Left ventricle myocardium superior (tissue), 1 donor: ENCODE measurements at regions not wholly inside any gene's neighbourhood (a gene's known extent, or its start where the extent isn't known, plus 50 kb on each side); places are given as distances from the start of the nearest gene placed in this dataset.
"Not testable (repeated sequence)": the region's sequence is repeated elsewhere in the genome, so short reads cannot be mapped to it uniquely, and the experiment has no call there.

ENCODE experiments used
- ATAC-seq: fragments of 200-7000 bp; cut with Tn5 transposase; one replicate; pipeline ENCODE4 v1.9.1; 2020; ENCODE audit warnings: mild to moderate bottlenecking, moderate library complexity
- DNase-seq: peaks from one replicate; pipeline ENCODE4 v3.0.0-alpha.2; 2020
- intact Hi-C: fragments of 100-400 bp; cut with micrococcal nuclease; formaldehyde crosslinking; loops from one replicate; pipeline ENCODE4 v1.11.0; 2022
- donor health status: DM: no; HTN: yes; CAD: no; lungs with severe emphysema.

DNA sequence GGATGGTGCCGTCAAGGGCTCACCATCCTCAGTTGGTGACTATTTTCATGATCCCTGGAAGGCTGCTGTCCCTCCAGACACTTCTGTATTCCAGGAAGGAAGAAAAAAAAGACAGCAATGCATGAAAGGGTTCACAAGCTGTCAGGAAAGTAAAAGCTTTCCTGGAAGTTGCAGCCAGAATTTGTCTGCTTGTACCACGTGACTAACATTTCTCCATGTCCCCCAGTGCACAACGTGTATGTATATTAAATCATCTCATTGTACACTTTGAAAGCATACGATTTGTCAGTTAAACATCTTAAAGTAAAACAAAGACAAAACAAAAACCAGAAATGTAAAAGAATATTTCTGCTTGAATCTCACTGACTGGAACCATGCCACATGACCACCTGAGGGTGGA is 127.4 kb upstream of the CLNK start:
- ATAC-seq (no peak), DNase-seq (no peak)
- intact Hi-C loops = no loop called here

GRCh38 chr4:10810411-10810810 is 125.8 kb upstream of the CLNK start:
- DNase-seq = no peak
- intact Hi-C loops = no loop called here
- ATAC-seq = no peak

GRCh38 chr4:10809905-10810304 is 125.3 kb upstream of the CLNK start:
- no peak for ATAC-seq
- intact Hi-C loops = no loop called here
- no peak for DNase-seq

DNA sequence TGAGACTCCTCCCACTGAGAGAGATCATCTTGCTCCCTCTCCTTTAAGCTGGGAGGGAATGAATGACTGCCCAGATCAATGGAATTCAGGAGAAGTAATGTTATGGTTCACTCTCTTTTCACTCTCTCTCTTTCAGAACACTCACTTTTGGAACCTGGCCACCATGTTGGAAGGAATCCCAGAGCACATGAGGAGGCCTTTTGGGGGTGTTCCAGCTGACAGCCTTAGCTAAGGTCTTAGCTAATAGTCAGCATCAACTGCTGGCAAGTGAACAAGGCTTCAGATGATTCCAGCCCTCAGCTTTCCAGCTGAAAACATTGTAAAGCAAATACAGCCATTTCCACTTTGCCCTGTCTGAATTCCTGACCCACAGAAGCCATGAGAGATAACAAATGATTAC is 124.0 kb upstream of the CLNK start:
- peak; percentile 38 for ATAC-seq
- intact Hi-C loops = no loop called here
- DNase-seq = no peak

DNA sequence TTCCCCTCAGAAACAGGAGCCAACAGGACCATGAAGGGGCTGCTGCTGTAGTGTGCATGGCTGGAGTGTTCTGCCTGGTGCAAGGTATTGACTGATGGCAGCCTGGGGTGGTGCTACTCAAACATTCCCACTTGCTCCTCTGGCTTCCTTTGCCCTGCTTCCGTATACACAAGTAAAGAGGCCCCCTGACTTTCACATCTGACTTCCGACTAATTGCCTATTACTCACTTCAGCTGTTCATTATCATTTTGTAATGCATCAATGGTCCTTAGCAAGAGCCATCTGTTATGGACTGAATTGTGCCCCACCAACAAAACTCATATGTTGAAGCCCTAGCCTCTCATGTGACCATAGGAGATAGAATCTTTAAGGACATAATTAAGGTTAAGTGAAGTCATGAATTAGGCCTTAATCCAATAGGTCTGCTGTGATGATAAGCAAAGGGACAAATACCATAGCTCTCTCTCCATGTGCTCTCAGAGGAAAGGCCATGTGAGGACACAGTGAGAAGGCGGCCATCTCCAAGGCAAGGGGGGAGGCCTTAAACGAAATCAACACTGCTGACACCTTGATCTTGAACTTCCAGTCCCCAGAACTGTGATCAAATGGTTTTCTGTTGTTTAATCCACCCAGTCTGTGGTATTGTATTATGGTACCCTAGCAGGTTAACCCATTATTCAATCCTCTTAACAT is 122.5 kb upstream of the CLNK start:
- intact Hi-C loops = no loop called here
- ATAC-seq (no peak), DNase-seq (no peak)

DNA sequence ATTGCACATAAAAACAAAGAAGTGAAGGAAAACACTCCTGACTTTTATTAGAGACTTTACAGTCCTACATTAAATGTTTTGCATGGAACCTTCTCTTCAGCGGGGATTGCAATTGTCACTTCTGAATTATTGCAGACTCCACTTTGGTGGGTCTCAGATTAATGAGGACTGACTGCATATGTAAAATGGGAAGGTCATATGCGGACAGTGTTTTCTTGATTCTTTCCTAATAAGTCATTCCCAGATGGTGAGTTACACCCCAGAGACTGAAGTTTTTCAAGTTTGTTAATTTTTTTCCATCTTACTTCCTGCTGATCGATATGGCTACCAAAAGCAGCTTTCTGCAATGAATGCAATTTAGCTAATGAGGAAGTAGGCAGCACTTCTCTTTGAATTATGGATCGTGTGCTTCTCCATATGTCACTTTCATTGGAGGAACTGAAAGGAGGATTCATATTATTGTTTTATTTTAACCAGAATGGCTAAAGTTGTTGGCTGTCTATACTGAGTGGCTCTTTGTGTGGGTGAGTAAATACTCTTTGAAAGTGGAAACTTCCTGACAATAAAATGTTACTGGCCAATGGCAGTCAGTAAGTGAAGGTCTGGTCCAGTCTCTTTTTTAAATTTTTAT is 119.3 kb upstream of the CLNK start:
- DNase-seq (no peak), ATAC-seq (no peak)
- intact Hi-C loops = no loop called here

DNA sequence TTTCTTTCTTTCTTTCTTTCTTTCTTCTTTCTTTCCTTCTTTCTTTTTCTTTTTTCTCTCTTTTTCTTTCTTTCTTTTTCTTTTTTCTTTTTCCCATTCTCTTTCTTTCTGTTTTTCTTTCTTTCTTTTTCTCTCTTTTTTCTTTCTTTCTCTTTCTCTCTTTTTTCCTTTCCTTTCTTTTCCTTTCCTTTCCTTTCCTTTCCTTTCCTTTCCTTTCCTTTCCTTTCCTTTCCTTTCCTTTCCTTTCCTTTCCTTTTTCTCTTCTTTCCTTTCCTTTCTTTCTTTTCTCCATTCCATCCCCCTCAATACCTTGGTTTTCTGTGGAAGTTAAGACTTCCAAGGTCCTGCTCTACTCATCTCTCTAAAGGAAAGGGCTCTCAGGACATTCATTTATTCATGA is 102.8 kb upstream of the CLNK start:
- intact Hi-C loops = no loop called here

DNA sequence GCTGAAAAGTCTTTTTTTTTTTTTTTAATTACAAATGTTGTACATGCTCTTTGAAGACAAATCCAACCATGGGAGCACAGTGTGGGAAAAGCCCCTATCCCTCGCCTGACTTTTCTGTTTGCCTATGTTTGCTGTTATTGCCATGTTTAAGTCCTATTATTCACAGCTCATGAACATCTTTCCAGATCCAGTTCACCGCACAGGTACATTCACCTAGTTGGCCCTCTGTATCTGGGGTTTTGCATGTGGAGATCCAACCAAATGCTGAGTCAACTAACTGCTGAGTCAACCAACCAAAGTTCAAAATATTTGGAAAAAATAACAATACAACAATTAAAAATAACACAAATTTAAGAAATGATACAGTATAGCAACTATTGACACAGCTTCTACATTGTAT is 100.1 kb upstream of the CLNK start:
- intact Hi-C loops = no loop called here
- ATAC-seq = no peak
- DNase-seq = no peak

More for the DNA sequence above, 102.8 kb upstream of the CLNK start:
- DNase-seq = no peak
- no peak for ATAC-seq

DNA sequence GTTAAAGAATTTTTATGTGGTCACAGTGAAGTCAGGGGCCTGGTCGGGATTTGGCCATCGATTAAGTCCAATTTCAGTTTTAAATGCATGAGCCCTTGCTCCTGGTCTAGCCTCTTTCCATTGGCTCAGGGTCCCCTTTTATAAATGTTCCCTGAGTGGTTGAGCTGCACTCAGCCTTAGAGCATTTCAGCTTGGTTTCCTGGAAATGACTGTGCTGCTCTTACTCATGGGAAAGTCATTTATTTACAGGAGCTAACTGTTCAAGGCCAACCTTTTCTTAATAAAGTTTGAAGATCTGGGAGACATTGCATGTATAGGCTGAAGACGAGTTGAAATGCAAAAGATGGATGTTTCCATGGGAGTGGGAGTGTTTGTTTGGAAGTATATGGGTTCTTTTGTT is 98.8 kb upstream of the CLNK start:
- DNase-seq = no peak
- no peak for ATAC-seq
- intact Hi-C loops = no loop called here

GRCh38 chr4:10781805-10782204 is 97.2 kb upstream of the CLNK start:
- intact Hi-C loops = no loop called here
- ATAC-seq (no peak), DNase-seq (no peak)

GRCh38 chr4:10780803-10781202 is 96.2 kb upstream of the CLNK start:
- ATAC-seq, DNase-seq, intact Hi-C loops: not testable (repeated sequence)

- DNase-seq, intact Hi-C loops, ATAC-seq: not testable (repeated sequence)
Observed at GRCh38 chr4:10775132-10775531, 90.6 kb upstream of the CLNK start.

- ATAC-seq (no peak), DNase-seq (no peak)
Observed at GRCh38 chr4:10773656-10774055, 89.1 kb upstream of the CLNK start.

GRCh38 chr4:10773010-10773409 is 88.4 kb upstream of the CLNK start:
- intact Hi-C loops = no loop called here
- DNase-seq (no peak), ATAC-seq (no peak)

More at GRCh38 chr4:10773656-10774055, 89.1 kb upstream of the CLNK start:
- intact Hi-C loops = no loop called here

DNA sequence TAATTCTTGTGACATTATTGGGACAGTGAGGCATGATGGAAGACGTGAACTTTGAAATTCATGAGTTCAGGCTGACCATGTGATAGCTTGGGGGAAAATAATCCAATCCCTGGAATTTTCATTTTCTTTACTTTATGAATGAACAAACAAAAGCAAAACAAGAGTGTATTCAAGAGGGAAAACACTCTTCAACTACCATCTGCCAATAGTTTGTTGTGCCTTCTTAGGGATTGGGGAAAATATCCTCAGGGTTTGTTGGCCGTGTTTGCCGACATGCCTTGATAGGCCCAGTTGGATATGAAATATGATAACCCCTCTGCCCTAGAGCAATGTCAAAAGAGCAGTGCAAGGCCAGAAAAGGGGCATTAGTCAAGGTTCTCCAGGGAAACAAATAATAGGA is 80.8 kb upstream of the CLNK start:
- no peak for ATAC-seq
- no peak for DNase-seq
- intact Hi-C loops = no loop called here

DNA sequence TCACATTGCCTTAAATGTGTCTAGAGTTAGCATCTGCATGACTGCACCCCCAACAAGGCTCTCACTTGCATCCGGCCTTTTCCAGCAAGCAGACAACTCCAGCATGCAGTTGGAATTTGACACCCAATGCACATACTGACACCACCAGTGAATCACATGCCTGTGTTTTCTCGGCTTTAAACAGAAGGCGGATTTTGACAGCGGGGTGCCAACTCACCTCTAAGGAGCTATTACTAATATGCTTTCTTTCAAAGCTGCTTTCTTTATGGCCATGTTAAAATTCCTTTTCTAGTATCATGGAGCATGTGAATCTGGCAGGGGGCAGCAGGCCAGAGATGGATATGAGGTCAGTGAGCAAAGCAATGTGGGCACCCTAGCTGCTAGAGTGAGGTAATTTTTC is 78.0 kb upstream of the CLNK start:
- no peak for ATAC-seq
- DNase-seq = no peak
- intact Hi-C loops = no loop called here

DNA sequence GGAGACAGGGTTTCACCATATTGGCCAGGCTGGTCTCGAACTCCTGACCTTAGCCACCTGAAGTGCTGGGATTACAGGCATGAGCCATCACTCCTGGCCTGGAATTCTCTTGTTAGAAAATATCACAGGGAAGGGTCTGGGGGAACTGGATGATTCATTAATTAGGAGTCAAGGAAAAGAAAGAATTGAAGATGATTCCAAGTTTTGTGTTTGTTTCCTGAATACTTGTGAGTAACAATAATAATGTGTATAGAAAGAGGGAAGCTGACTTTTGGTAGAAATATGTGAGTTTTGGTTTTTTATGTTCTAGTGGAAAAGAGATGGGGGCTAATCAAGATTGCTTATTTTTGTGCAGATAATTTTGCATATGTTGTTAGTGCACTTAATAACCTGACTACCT is 77.3 kb upstream of the CLNK start:
- intact Hi-C loops = no loop called here
- no peak for DNase-seq
- ATAC-seq = no peak

DNA sequence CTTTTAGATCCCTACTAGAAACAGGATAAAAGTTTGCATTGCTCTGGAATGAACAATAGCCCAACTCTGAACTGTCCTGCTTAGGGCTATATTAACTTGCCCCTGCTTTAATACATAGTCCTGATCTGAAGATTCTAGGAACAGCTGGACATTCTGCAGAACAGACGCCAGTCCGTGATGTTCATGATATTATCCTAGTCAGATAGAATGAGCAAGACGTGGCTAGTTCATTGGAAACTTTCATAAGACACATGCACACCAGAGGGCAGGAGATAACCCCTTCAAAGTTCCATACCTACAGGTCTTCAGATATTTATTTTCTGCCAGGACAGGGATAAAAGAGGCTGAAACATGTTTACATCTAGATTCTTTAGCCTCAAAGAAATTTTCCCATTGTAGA is 75.5 kb upstream of the CLNK start:
- no peak for DNase-seq
- ATAC-seq = no peak
- intact Hi-C loops = no loop called here

DNA sequence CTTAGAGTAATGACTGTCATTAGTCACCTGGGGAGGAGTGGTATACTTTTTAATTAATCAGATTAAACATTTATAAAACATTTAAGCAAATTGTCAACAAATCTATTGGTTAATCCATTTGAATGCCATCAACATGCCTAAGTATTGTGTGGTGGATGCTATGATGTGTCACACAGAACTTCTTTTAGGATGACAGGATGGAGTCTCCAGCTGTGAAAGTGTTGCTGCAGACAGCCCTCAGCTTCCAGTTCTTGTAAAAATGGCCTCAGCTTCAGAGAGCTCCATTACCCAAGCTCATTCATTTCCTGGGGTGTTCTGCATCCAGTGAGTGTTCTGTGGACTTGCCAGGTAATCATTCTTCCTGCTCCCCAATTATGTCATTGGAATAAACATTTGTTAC is 74.3 kb upstream of the CLNK start:
- intact Hi-C loops = no loop called here
- no peak for DNase-seq
- no peak for ATAC-seq

- DNase-seq (no peak), ATAC-seq (no peak)
- intact Hi-C loops = no loop called here
Observed at GRCh38 chr4:10753856-10754402, 69.4 kb upstream of the CLNK start.

DNA sequence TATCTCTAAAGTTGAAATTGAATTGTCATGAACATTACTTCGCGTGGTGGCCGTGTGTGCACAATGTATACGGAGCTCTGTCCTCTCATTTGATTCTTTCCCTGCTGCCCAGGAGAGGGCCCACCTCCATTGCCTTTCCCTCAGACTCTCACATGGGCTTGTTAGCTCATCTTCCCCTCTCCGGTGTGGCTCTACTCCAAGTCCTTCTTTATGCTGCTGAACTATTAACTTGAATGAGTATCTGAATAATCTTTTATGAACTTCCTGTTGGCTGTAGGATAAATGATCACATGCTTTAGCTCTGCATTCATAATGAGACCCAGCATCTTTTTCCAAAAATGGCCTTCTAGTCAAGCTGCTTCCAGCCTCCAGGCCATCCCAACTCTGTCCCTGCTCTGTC is 68.8 kb upstream of the CLNK start:
- no peak for DNase-seq
- intact Hi-C loops = no loop called here
- ATAC-seq = no peak
